ENCODE measurements at regions not wholly inside any gene's neighbourhood (a gene's known extent, or its start where the extent isn't known, plus 50 kb on each side); places are given as distances from the start of the nearest gene placed in this dataset.

- TF ChIP-seq CTCF (IDR thresholded peaks at IDR 0.05) = no peak
- no peak for TF ChIP-seq POLR2A (IDR thresholded peaks at IDR 0.05)
These were observed 266.7 kb upstream of the CRY1 start for GRCh38 chr12:107360033-107360432.

All from esophagus squamous epithelium (tissue), 4 donors.